Endothelial cell of umbilical vein (primary cell): ENCODE measurements at regions not wholly inside any gene's neighbourhood (a gene's known extent, or its start where the extent isn't known, plus 50 kb on each side); places are given as distances from the start of the nearest gene placed in this dataset.

ENCODE experiments used
- BruUV-seq: library from RNA; stranded (reverse); fragments of 400-500 nt; replicated peaks from 2 replicates; lab custom pipeline; 2021; lab: Mats Ljungman, UMichigan
- CTCF ChIA-PET: fragments of 300-600, 350-600 bp; sonication (Branson Sonifier 250); formaldehyde crosslinking; loops from one replicate; lab custom pipeline; 2021; ENCODE audit warnings: antibody characterized with exemption, inconsistent platforms; lab: Charles Lee
- POLR2A ChIA-PET: fragments of 300-600, 350-600 bp; sonication (Branson Sonifier 250); formaldehyde crosslinking; loops from one replicate; lab custom pipeline; 2021; ENCODE audit warnings: antibody characterized with exemption, inconsistent platforms; lab: Charles Lee
- DNase-seq: peaks from one replicate; pipeline ENCODE4 v3.0.0-alpha.2; 2011; ENCODE audit warnings: low read depth, low spot score
- FAIRE-seq: peaks from 2 replicates; lab custom pipeline; 2011; peaks lifted over from hg19 to GRCh38; lab: Jason Lieb, UNC
- H2AFZ ChIP-seq: 2 replicates; pipeline ENCODE4 v1.6.0; 2012; ENCODE audit warnings: low read depth, low read length, control low read depth, inconsistent platforms
- H3K27ac ChIP-seq: 2 replicates; pipeline ENCODE4 v1.5.1; 2011; ENCODE audit warnings: low read depth, mild to moderate bottlenecking, control low read depth, low read length, moderate library complexity; ENCODE audit not compliant: insufficient read depth
- H3K27me3 ChIP-seq, 2 experiments: 2 replicates each; pipeline versions ENCODE4 v1.6.0 to v1.6.1; 2011; ENCODE audit warnings: low read length in 2 of 2, mixed read lengths in 1 of 2; ENCODE audit not compliant: control insufficient read depth in 2 of 2, insufficient read depth in 2 of 2
- H3K36me3 ChIP-seq, 2 experiments: 2 replicates in 1 of 2; 3 replicates in 1 of 2; pipeline ENCODE4 v1.5.1; 2011; ENCODE audit warnings: low read length in 2 of 2, mild to moderate bottlenecking in 1 of 2, moderate library complexity in 1 of 2; ENCODE audit not compliant: control insufficient read depth in 2 of 2, insufficient read depth in 2 of 2; ENCODE audit errors: extremely low read depth in 1 of 2
- H3K4me1 ChIP-seq: 3 replicates; pipeline ENCODE4 v1.5.1; 2011; ENCODE audit warnings: mild to moderate bottlenecking, low read length; ENCODE audit not compliant: control insufficient read depth, insufficient read depth; ENCODE audit errors: extremely low read depth
- H3K4me2 ChIP-seq: 2 replicates; pipeline ENCODE4 v1.6.1; 2011; ENCODE audit warnings: low read length, control low read depth, mixed read lengths; ENCODE audit not compliant: insufficient read depth
- H3K4me3 ChIP-seq, 3 experiments: fragments of 200-600 bp in 1 of 3; sonication (generic), shearing (Covaris generic) in 1 of 3; replicated peaks in 1 of 3; 2 replicates each; pipeline ENCODE4 v1.5.1; 2011 to 2016; ENCODE audit warnings: control low read depth in 3 of 3, low read length in 3 of 3, mild to moderate bottlenecking in 2 of 3, inconsistent platforms in 1 of 3, low read depth in 1 of 3, moderate library complexity in 1 of 3; ENCODE audit not compliant: insufficient read depth in 1 of 3
- H3K79me2 ChIP-seq: 2 replicates; pipeline ENCODE4 v1.6.0; 2012; ENCODE audit warnings: low read length, inconsistent platforms; ENCODE audit not compliant: control insufficient read depth, insufficient read depth
- H3K9ac ChIP-seq: replicated peaks from 2 replicates; pipeline ENCODE3; 2011; ENCODE audit warnings: low read length, control low read depth; ENCODE audit not compliant: insufficient read depth; ENCODE audit errors: extremely low read depth
- H3K9me1 ChIP-seq: replicated peaks from 3 replicates; pipeline ENCODE4 v1.6.0; 2011; ENCODE audit warnings: mild to moderate bottlenecking, low read length; ENCODE audit not compliant: control insufficient read depth, insufficient read depth; ENCODE audit errors: extremely low read depth
- H3K9me3 ChIP-seq: replicated peaks from 2 replicates; pipeline ENCODE4 v1.5.1; 2012; ENCODE audit warnings: low read length, inconsistent platforms; ENCODE audit not compliant: control insufficient read depth, insufficient read depth
- H4K20me1 ChIP-seq: replicated peaks from 2 replicates; pipeline ENCODE3; 2011; ENCODE audit warnings: mild to moderate bottlenecking, low read length; ENCODE audit not compliant: control insufficient read depth, insufficient read depth; ENCODE audit errors: extremely low read depth
- CTCF ChIP-seq, 2 donors: IDR thresholded peaks; 1 replicate in 1 of 2; 2 replicates in 1 of 2; pipeline ENCODE4 v1.5.1; 2011; ENCODE audit warnings: low read length in 2 of 2, mild to moderate bottlenecking in 2 of 2, moderate library complexity in 2 of 2, control low read depth in 1 of 2, inconsistent platforms in 1 of 2, low read depth in 1 of 2; ENCODE audit not compliant: insufficient read depth in 1 of 2; ENCODE audit errors: extremely low read depth in 1 of 2
- EZH2 ChIP-seq: IDR thresholded peaks from 2 replicates; pipeline ENCODE4 v1.6.1; 2012; ENCODE audit warnings: borderline replicate concordance, low read depth, mild to moderate bottlenecking, moderate library complexity, low read length, inconsistent platforms; ENCODE audit not compliant: severe bottlenecking
- FOS ChIP-seq: IDR thresholded peaks from 2 replicates; pipeline ENCODE4 v1.6.1; 2011; ENCODE audit warnings: mild to moderate bottlenecking, low read length, moderate library complexity, borderline replicate concordance; ENCODE audit not compliant: insufficient read depth
- GATA2 ChIP-seq: IDR thresholded peaks from 2 replicates; pipeline ENCODE4 v1.7.0; 2011; ENCODE audit warnings: low read depth, mild to moderate bottlenecking, moderate library complexity, mixed read lengths, low read length; ENCODE audit not compliant: insufficient read length, insufficient read depth
- JUN ChIP-seq: IDR thresholded peaks from 2 replicates; pipeline ENCODE4 v1.6.1; 2011; ENCODE audit warnings: borderline replicate concordance, low read depth; ENCODE audit not compliant: insufficient read length, insufficient read depth
- MAX ChIP-seq: IDR thresholded peaks from 2 replicates; pipeline ENCODE4 v1.6.1; 2011; ENCODE audit not compliant: insufficient read depth, insufficient read length
- MYC ChIP-seq: IDR thresholded peaks from one replicate; pipeline ENCODE4 v1.6.1; 2011; ENCODE audit warnings: mild to moderate bottlenecking, low read depth, low read length
- POLR2A ChIP-seq: IDR thresholded peaks from 2 replicates; pipeline ENCODE4 v1.6.1; 2012; ENCODE audit warnings: low read depth, mild to moderate bottlenecking, control low read depth, low read length
- POLR2AphosphoS5 ChIP-seq: IDR thresholded peaks from 2 replicates; pipeline ENCODE4 v1.6.1; 2012; ENCODE audit warnings: low read depth, mild to moderate bottlenecking, control low read depth, low read length, moderate library complexity; ENCODE audit not compliant: insufficient read depth
- dilution Hi-C: fragments of 300-500 bp; cut with MboI; formaldehyde crosslinking; loops from one replicate; pipeline ENCODE4 v1.15.0; 2019; ENCODE audit warnings: low sequenced_read_pairs; ENCODE audit not compliant: extremely low pct_ligation_motif_present
- intact Hi-C: fragments of 100-400 bp; cut with micrococcal nuclease; formaldehyde crosslinking; loops from one replicate; pipeline ENCODE4 v1.10.0; 2022

- H3K4me2 ChIP-seq: no peak overlapping the region
- CTCF ChIA-PET: interaction anchor here (0.9 kb wide), 1 partner anchor 17 kb away, joined by 4 read pairs; no protein-coding TSS in a partner anchor
- intact Hi-C loops (no loop called here), dilution Hi-C loops (no loop called here)
- FAIRE-seq: no peak
- no TSS peak for BruUV-seq
- TF ChIP-seq POLR2A: no peak
- no peak for TF ChIP-seq POLR2AphosphoS5
- TF ChIP-seq CTCF (IDR thresholded peaks at IDR 0.05; ENCODE audit: extremely low read depth in 1 of 2, insufficient read depth in 1 of 2, low read depth in 1 of 2, low read length in 2 of 2): no peak
- TF ChIP-seq GATA2: no peak
- no peak for TF ChIP-seq MYC
- TF ChIP-seq JUN: no peak
- no peak for TF ChIP-seq EZH2
- no peak for TF ChIP-seq MAX
- TF ChIP-seq FOS: no peak
- no peaks in the 10 kb centered on the region for H3K27me3 ChIP-seq
- no peak overlapping the region for H2AFZ ChIP-seq
- POLR2A ChIA-PET: no interaction called here
- no peak overlapping the region for H3K9ac ChIP-seq
- H3K9me3 ChIP-seq: no peaks in the 10 kb centered on the region
- no peak overlapping the region for H3K4me3 ChIP-seq
- H3K27ac ChIP-seq: no peak overlapping the region
- no peaks in the 10 kb centered on the region for H4K20me1 ChIP-seq
- H3K9me1 ChIP-seq: no peaks in the 10 kb centered on the region
- H3K4me1 ChIP-seq: no peaks in the 10 kb centered on the region
- H3K79me2 ChIP-seq: no peaks in the 10 kb centered on the region
- no peak for DNase-seq
- H3K36me3 ChIP-seq: no peaks in the 10 kb centered on the region
Measured at GRCh38 chr3:176855213-176855612, 342.1 kb downstream of the TBL1XR1 start.
